Right lobe of liver (tissue), 4 donors: ENCODE measurements at regions not wholly inside any gene's neighbourhood (a gene's known extent, or its start where the extent isn't known, plus 50 kb on each side); places are given as distances from the start of the nearest gene placed in this dataset.

Source experiments
- CTCF ChIP-seq, 4 donors: fragments of 200-600 bp in 3 of 4; fragments of 450-650 bp in 1 of 4; IDR thresholded peaks; one replicate each; pipeline versions ENCODE4 v1.5.1 to v1.8.0; 2016 to 2022; ENCODE audit warnings: antibody characterized with exemption in 4 of 4, mild to moderate bottlenecking in 2 of 4
- POLR2A ChIP-seq: fragments of 450-650 bp; IDR thresholded peaks from one replicate; pipeline ENCODE4 v1.6.1; 2017; ENCODE audit warnings: antibody characterized with exemption, mild to moderate bottlenecking
- donor health status: DM: no; HTN: no; CAD: no.
- donor health status: DM: no; HTN: no; CAD: no.
- donor health status: DM: no; HTN: yes; CAD: no.

GRCh38 chr18:73777356-73778031, 370.1 kb downstream of the FBXO15 start:
- TF ChIP-seq CTCF (IDR thresholded peaks at IDR 0.05) (no peak), POLR2A (no peak)
